ENCODE measurements at regions not wholly inside any gene's neighbourhood (a gene's known extent, or its start where the extent isn't known, plus 50 kb on each side); places are given as distances from the start of the nearest gene placed in this dataset. TPM values are rescaled to one million over a fixed set of nuclear protein-coding genes. Genes with fewer than 3 reads are reported as not detected.

Small RNA genes in the stretch of these regions (small RNA-seq; reads per million reads assigned to genes)
- not detected for gene RNU6-463P (ENCODE audit: low replicate concordance)

All from lung (tissue), 1 donor.